Esophagus squamous epithelium (tissue), 4 donors: ENCODE measurements at regions not wholly inside any gene's neighbourhood (a gene's known extent, or its start where the extent isn't known, plus 50 kb on each side); places are given as distances from the start of the nearest gene placed in this dataset.
"Not testable (repeated sequence)": the region's sequence is repeated elsewhere in the genome, so short reads cannot be mapped to it uniquely, and the experiment has no call there.

Experiments
- CTCF ChIP-seq, 6 experiments: fragments of 450-650 bp in 4 of 6; fragments of 200-600 bp in 2 of 6; sonication (generic) in 2 of 6; IDR thresholded peaks; one replicate each; pipeline ENCODE4 v1.5.1; 2016 to 2019; ENCODE audit warnings: antibody characterized with exemption in 6 of 6, mild to moderate bottlenecking in 4 of 6, moderate library complexity in 4 of 6
- POLR2A ChIP-seq, 4 donors: fragments of 450-650 bp; IDR thresholded peaks; one replicate each; pipeline ENCODE4 v1.6.1; 2017; ENCODE audit warnings: antibody characterized with exemption in 4 of 4, mild to moderate bottlenecking in 4 of 4, moderate library complexity in 3 of 4

GRCh38 chr14:71810800-71811199 lies 121.4 kb upstream of the RGS6 start:
- TF ChIP-seq POLR2A, CTCF (IDR thresholded peaks at IDR 0.05): not testable (repeated sequence)
